Mucosa of descending colon (tissue), 3 donors: ENCODE measurements at regions not wholly inside any gene's neighbourhood (a gene's known extent, or its start where the extent isn't known, plus 50 kb on each side); places are given as distances from the start of the nearest gene placed in this dataset.

ENCODE experiments used
- ATAC-seq: fragments of 200-7000 bp; cut with Tn5 transposase; one replicate; pipeline ENCODE4 v1.9.1; 2020; ENCODE audit warnings: mild to moderate bottlenecking, moderate library complexity
- DNase-seq, 3 donors: peaks; one replicate each; pipeline ENCODE4 v3.0.0-alpha.2; 2020
- H3K36me3 ChIP-seq: fragments of 200-600 bp; one replicate; pipeline ENCODE4 v1.8.0; 2021; ENCODE audit warnings: low read depth, mild to moderate bottlenecking
- H3K4me1 ChIP-seq: fragments of 200-600 bp; one replicate; pipeline ENCODE4 v1.8.0; 2021; ENCODE audit warnings: low read depth, mild to moderate bottlenecking
- H3K4me3 ChIP-seq: fragments of 200-600 bp; one replicate; pipeline ENCODE4 v1.8.0; 2021; ENCODE audit warnings: mild to moderate bottlenecking
- H3K9me3 ChIP-seq: fragments of 200-600 bp; one replicate; pipeline ENCODE4 v1.8.0; 2021; ENCODE audit warnings: mild to moderate bottlenecking
- CTCF ChIP-seq: fragments of 200-600 bp; IDR thresholded peaks from one replicate; pipeline ENCODE4 v1.8.0; 2022; ENCODE audit warnings: antibody characterized with exemption, mild to moderate bottlenecking
- intact Hi-C, 2 donors: fragments of 100-400 bp; cut with DNase I in 1 of 2; cut with micrococcal nuclease in 1 of 2; formaldehyde crosslinking; loops; one replicate each; pipeline versions ENCODE4 v1.11.0 to v1.11.1; 2022; cut with DNase I, micrococcal nuclease
- donor health status: DM: no; HTN: no; CAD: no; lungs with moderate emphysema.
- donor health status: DM: no; HTN: no; CAD: no.
- donor health status: DM: no; HTN: yes; CAD: no.

GRCh38 chr4:53782458-53782845 lies 191.2 kb upstream of the LNX1 start:
- Histone ChIP-seq H3K4me1 (no peaks in the 10 kb centered on the region), H3K4me3 (no peak overlapping the region), H3K9me3 (no peaks in the 10 kb centered on the region), H3K36me3 (no peaks in the 10 kb centered on the region)
- intact Hi-C loops, result no loop called here
- no peak for TF ChIP-seq CTCF
- ATAC-seq, result no peak
- DNase-seq, result no peak

- intact Hi-C loops, result no loop called here
- Histone ChIP-seq H3K9me3 (no peaks in the 10 kb centered on the region), H3K4me1 (no peaks in the 10 kb centered on the region), H3K4me3 (no peak overlapping the region), H3K36me3 (no peaks in the 10 kb centered on the region)
- TF ChIP-seq CTCF, result no peak
- ATAC-seq (no peak), DNase-seq (no peak)
These were observed 190.6 kb upstream of the LNX1 start for GRCh38 chr4:53781629-53782457.

- ATAC-seq, result no peak
- DNase-seq, result no peak
- H3K4me1 ChIP-seq, result no peaks in the 10 kb centered on the region
- no peak for TF ChIP-seq CTCF
- no peaks in the 10 kb centered on the region for H3K36me3 ChIP-seq
- intact Hi-C loops, result no loop called here
- no peak overlapping the region for H3K4me3 ChIP-seq
- no peaks in the 10 kb centered on the region for H3K9me3 ChIP-seq
These were observed 189.6 kb upstream of the LNX1 start for GRCh38 chr4:53780736-53781400.

- no peak for TF ChIP-seq CTCF
- H3K36me3 ChIP-seq, result no peaks in the 10 kb centered on the region
- intact Hi-C loops, result no loop called here
- no peak for DNase-seq
- H3K9me3 ChIP-seq, result no peaks in the 10 kb centered on the region
- H3K4me3 ChIP-seq, result no peak overlapping the region
- no peaks in the 10 kb centered on the region for H3K4me1 ChIP-seq
- no peak for ATAC-seq
These were observed 187.7 kb upstream of the LNX1 start for GRCh38 chr4:53779025-53779424.

GRCh38 chr4:53778155-53778554 lies 186.9 kb upstream of the LNX1 start:
- Histone ChIP-seq H3K36me3 (no peaks in the 10 kb centered on the region), H3K4me1 (no peaks in the 10 kb centered on the region), H3K9me3 (no peaks in the 10 kb centered on the region), H3K4me3 (no peak overlapping the region)
- intact Hi-C loops, result no loop called here
- ATAC-seq (no peak), DNase-seq (no peak)
- TF ChIP-seq CTCF, result no peak
